ENCODE measurements at regions not wholly inside any gene's neighbourhood (a gene's known extent, or its start where the extent isn't known, plus 50 kb on each side); places are given as distances from the start of the nearest gene placed in this dataset.

GRCh38 chr12:89909753-89910152 is 201.1 kb upstream of the ATP2B1 start:
- in situ Hi-C loops (cut with HindIII; ENCODE audit: low sequenced_read_pairs): no loop called here
- DNase-seq (ENCODE audit: low spot score): no peak

- in situ Hi-C loops (cut with HindIII; ENCODE audit: low sequenced_read_pairs): no loop called here
- DNase-seq (ENCODE audit: low spot score): no peak
These were observed 199.0 kb upstream of the ATP2B1 start for GRCh38 chr12:89907659-89908058.

- in situ Hi-C loops (cut with HindIII; ENCODE audit: low sequenced_read_pairs): no loop called here
- DNase-seq (ENCODE audit: low spot score): no peak
These were observed 198.2 kb upstream of the ATP2B1 start for GRCh38 chr12:89906824-89907223.

GRCh38 chr12:89906178-89906577 is 197.5 kb upstream of the ATP2B1 start:
- no peak for DNase-seq (ENCODE audit: low spot score)
- in situ Hi-C loops (cut with HindIII; ENCODE audit: low sequenced_read_pairs): no loop called here

GRCh38 chr12:89901906-89902642 is 193.4 kb upstream of the ATP2B1 start:
- in situ Hi-C loops (cut with HindIII; ENCODE audit: low sequenced_read_pairs): no loop called here
- DNase-seq (ENCODE audit: low spot score): no peak

GRCh38 chr12:89901319-89901718 is 192.7 kb upstream of the ATP2B1 start:
- DNase-seq (ENCODE audit: low spot score): no peak
- in situ Hi-C loops (cut with HindIII; ENCODE audit: low sequenced_read_pairs): no loop called here

GRCh38 chr12:89899651-89900050 is 191.0 kb upstream of the ATP2B1 start:
- peak; percentile 85 for DNase-seq (ENCODE audit: low spot score)
- in situ Hi-C loops (cut with HindIII; ENCODE audit: low sequenced_read_pairs): no loop called here

- in situ Hi-C loops (cut with HindIII; ENCODE audit: low sequenced_read_pairs): no loop called here
- DNase-seq (ENCODE audit: low spot score): peak; percentile 72
These were observed 187.0 kb upstream of the ATP2B1 start for GRCh38 chr12:89895591-89895990.

- in situ Hi-C loops (cut with HindIII; ENCODE audit: low sequenced_read_pairs): no loop called here
- no peak for DNase-seq (ENCODE audit: low spot score)
These were observed 186.5 kb upstream of the ATP2B1 start for GRCh38 chr12:89895101-89895500.

GRCh38 chr12:89893972-89894706 is 185.5 kb upstream of the ATP2B1 start:
- in situ Hi-C loops (cut with HindIII; ENCODE audit: low sequenced_read_pairs): no loop called here

GRCh38 chr12:89892436-89892835 is 183.8 kb upstream of the ATP2B1 start:
- in situ Hi-C loops (cut with HindIII; ENCODE audit: low sequenced_read_pairs): no loop called here
- no peak for DNase-seq (ENCODE audit: low spot score)

More at GRCh38 chr12:89893972-89894706, 185.5 kb upstream of the ATP2B1 start:
- DNase-seq (ENCODE audit: low spot score): no peak

- no peak for DNase-seq (ENCODE audit: low spot score)
- in situ Hi-C loops (cut with HindIII; ENCODE audit: low sequenced_read_pairs): no loop called here
These were observed 183.3 kb upstream of the ATP2B1 start for GRCh38 chr12:89891933-89892332.

GRCh38 chr12:89890161-89890560 is 181.5 kb upstream of the ATP2B1 start:
- in situ Hi-C loops (cut with HindIII; ENCODE audit: low sequenced_read_pairs): no loop called here
- no peak for DNase-seq (ENCODE audit: low spot score)

GRCh38 chr12:89889062-89889461 is 180.4 kb upstream of the ATP2B1 start:
- in situ Hi-C loops (cut with HindIII; ENCODE audit: low sequenced_read_pairs): no loop called here
- DNase-seq (ENCODE audit: low spot score): no peak

- in situ Hi-C loops (cut with HindIII; ENCODE audit: low sequenced_read_pairs): no loop called here
- DNase-seq (ENCODE audit: low spot score): no peak
These were observed 176.3 kb upstream of the ATP2B1 start for GRCh38 chr12:89884952-89885351.

- no peak for DNase-seq (ENCODE audit: low spot score)
- in situ Hi-C loops (cut with HindIII; ENCODE audit: low sequenced_read_pairs): no loop called here
These were observed 175.8 kb upstream of the ATP2B1 start for GRCh38 chr12:89884416-89884898.

- in situ Hi-C loops (cut with HindIII; ENCODE audit: low sequenced_read_pairs): no loop called here
- peak; percentile 55 for DNase-seq (ENCODE audit: low spot score)
These were observed 175.2 kb upstream of the ATP2B1 start for GRCh38 chr12:89883630-89884389.

GRCh38 chr12:89882792-89883191 is 174.2 kb upstream of the ATP2B1 start:
- in situ Hi-C loops (cut with HindIII; ENCODE audit: low sequenced_read_pairs): no loop called here
- no peak for DNase-seq (ENCODE audit: low spot score)

- no peak for DNase-seq (ENCODE audit: low spot score)
- in situ Hi-C loops (cut with HindIII; ENCODE audit: low sequenced_read_pairs): no loop called here
These were observed 173.4 kb upstream of the ATP2B1 start for GRCh38 chr12:89882050-89882449.
